Right lobe of liver (tissue), 4 donors: ENCODE measurements at regions not wholly inside any gene's neighbourhood (a gene's known extent, or its start where the extent isn't known, plus 50 kb on each side); places are given as distances from the start of the nearest gene placed in this dataset.

Experiments used
- CTCF ChIP-seq, 4 donors: fragments of 200-600 bp in 3 of 4; fragments of 450-650 bp in 1 of 4; IDR thresholded peaks; one replicate each; pipeline versions ENCODE4 v1.5.1 to v1.8.0; 2016 to 2022; ENCODE audit warnings: antibody characterized with exemption in 4 of 4, mild to moderate bottlenecking in 2 of 4
- POLR2A ChIP-seq: fragments of 450-650 bp; IDR thresholded peaks from one replicate; pipeline ENCODE4 v1.6.1; 2017; ENCODE audit warnings: antibody characterized with exemption, mild to moderate bottlenecking
- donor health status: DM: no; HTN: no; CAD: no.
- donor health status: DM: no; HTN: no; CAD: no.
- donor health status: DM: no; HTN: yes; CAD: no.

- no peak for TF ChIP-seq CTCF (IDR thresholded peaks at IDR 0.05)
- no peak for TF ChIP-seq POLR2A
These were observed 370.9 kb downstream of the KLF5 start for GRCh38 chr13:73429701-73430100.
